GM12874 (cell line): ENCODE measurements at regions not wholly inside any gene's neighbourhood (a gene's known extent, or its start where the extent isn't known, plus 50 kb on each side); places are given as distances from the start of the nearest gene placed in this dataset.

Experiments used
- CTCF ChIP-seq: IDR thresholded peaks from 2 replicates; pipeline ENCODE4 v1.5.1; 2011; ENCODE audit warnings: low read depth, mild to moderate bottlenecking, control low read depth, low read length, moderate library complexity; ENCODE audit not compliant: insufficient read depth

- TF ChIP-seq CTCF = no peak
Measured at GRCh38 chr9:119101048-119101447, 268.2 kb downstream of the BRINP1 start.

GRCh38 chr9:119114681-119115080, 254.6 kb downstream of the BRINP1 start:
- TF ChIP-seq CTCF = no peak
